Activated CD8-positive, alpha-beta T cell treated with anti-CD3 and anti-CD28 coated beads, Interleukin-2, amount 10 ng/mL, durations not matched to agents 7 days and 5 days (primary cell): ENCODE measurements at regions not wholly inside any gene's neighbourhood (a gene's known extent, or its start where the extent isn't known, plus 50 kb on each side); places are given as distances from the start of the nearest gene placed in this dataset.
"Not testable (repeated sequence)": the region's sequence is repeated elsewhere in the genome, so short reads cannot be mapped to it uniquely, and the experiment has no call there.

Experiments used
- ATAC-seq: fragments of 150-1000 bp; cut with Tn5 transposase; one replicate; pipeline ENCODE4 v1.10.0; 2021; ENCODE audit warnings: moderate library complexity
- CTCF ChIA-PET: fragments of 350-600 bp; sonication (Branson Sonifier 250); formaldehyde crosslinking; loops from one replicate; lab custom pipeline; 2021; ENCODE audit warnings: antibody characterized with exemption; lab: Charles Lee
- POLR2A ChIA-PET: fragments of 350-600 bp; sonication (Branson Sonifier 250); formaldehyde crosslinking; loops from one replicate; lab custom pipeline; 2021; ENCODE audit warnings: antibody characterized with exemption; lab: Charles Lee
- DNase-seq: peaks from one replicate; pipeline ENCODE4 v3.0.0-alpha.2; 2020
- H3K27ac Mint-ChIP-seq: one replicate; pipeline ENCODE4 v1.8.0; 2021; ENCODE audit warnings: mild to moderate bottlenecking, mixed read lengths
- H3K27me3 Mint-ChIP-seq: one replicate; pipeline ENCODE4 v1.8.0; 2021; ENCODE audit warnings: low read depth, mixed read lengths
- H3K36me3 Mint-ChIP-seq: one replicate; pipeline ENCODE4 v1.8.0; 2021; ENCODE audit warnings: low read depth, mixed read lengths
- H3K4me1 Mint-ChIP-seq: one replicate; pipeline ENCODE4 v1.8.0; 2021; ENCODE audit warnings: low read depth, mixed read lengths
- H3K4me3 Mint-ChIP-seq: one replicate; pipeline ENCODE4 v1.8.0; 2021; ENCODE audit warnings: mild to moderate bottlenecking, mixed read lengths
- H3K9me3 Mint-ChIP-seq: one replicate; pipeline ENCODE4 v1.8.0; 2022; ENCODE audit warnings: mixed read lengths; ENCODE audit not compliant: insufficient read depth

DNA sequence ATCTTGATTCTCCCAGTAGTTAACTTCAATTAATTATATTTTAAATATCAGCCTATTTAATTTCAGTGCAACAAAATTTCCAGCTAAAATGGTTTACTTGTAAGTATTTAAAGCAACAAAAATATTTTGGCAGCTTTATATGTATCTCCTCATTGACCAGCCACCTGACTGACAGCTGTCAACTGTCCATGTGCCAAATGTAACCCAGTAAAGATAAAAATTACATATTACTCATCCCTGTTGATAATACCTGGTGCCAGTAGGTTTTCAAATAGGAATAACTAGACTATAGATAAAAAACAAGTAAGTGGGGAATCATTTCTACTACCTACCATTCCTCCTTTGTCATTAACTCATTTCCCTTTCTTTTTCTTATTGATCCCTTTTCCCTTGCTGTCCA, 341.9 kb downstream of the TYW1 start:
- ATAC-seq, H3K4me3 Mint-ChIP-seq, H3K27ac Mint-ChIP-seq, DNase-seq, H3K9me3 Mint-ChIP-seq, H3K4me1 Mint-ChIP-seq, CTCF ChIA-PET, POLR2A ChIA-PET, H3K27me3 Mint-ChIP-seq: not testable (repeated sequence)
- peaks cover 12% of the 10 kb centered on the region for H3K36me3 Mint-ChIP-seq

DNA sequence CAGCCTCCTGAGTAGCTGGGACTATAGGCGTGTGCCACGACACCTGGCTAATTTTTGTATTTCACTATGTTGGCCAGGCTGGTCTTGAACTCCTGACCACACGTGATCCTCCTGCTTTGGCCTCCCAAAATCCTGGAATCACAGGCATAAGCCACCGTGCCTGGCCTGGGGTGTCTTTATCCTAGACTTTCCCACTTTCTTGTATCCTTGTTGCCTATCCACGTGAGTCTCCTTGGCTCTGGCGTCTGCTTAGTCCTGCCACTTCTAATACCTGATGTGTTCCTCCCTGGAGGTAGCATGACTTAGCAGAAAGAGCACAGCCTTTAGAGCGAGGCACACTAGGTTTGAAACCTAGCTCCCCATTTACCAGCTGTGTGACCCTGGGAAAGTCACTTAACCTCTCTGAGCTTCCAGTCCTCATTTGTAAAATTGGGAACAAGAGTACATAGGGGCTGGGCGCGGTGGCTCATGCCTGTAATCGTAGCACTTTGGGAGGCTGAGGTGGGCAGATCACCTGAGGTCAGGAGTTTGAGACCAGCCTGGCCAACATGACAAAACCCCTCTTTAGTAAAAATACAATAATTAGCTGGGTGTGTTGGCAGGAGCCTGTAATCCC, 344.6 kb downstream of the TYW1 start:
- H3K36me3 Mint-ChIP-seq = peaks cover 21% of the 10 kb centered on the region
- POLR2A ChIA-PET = no interaction called here
- H3K4me1 Mint-ChIP-seq = peaks cover 8% of the 10 kb centered on the region
- H3K9me3 Mint-ChIP-seq = peaks cover 4% of the 10 kb centered on the region
- DNase-seq (no peak), ATAC-seq (no peak)
- CTCF ChIA-PET = no interaction called here
- H3K27me3 Mint-ChIP-seq = no peaks in the 10 kb centered on the region
- no peak overlapping the region for H3K27ac Mint-ChIP-seq
- H3K4me3 Mint-ChIP-seq = no peak overlapping the region

DNA sequence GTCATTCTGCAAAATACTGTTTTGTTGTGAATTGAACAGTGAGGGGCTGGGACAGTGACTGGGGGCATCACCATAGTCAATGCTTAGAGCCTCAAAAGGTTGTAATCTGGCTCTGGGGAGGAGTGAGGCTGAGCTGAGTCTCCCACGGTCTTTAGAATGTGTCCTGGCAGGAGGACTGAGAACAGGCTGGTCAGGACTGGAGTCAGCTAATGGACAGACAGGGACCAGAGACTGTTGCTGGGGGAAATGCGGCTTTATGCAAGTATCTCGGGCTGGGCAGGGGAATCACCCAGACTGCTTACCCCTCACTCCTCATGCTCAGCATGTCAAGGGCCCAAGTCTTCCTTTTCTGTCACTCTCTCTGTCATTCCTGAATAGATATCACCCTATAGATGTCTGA, 346.5 kb downstream of the TYW1 start:
- peaks cover 4% of the 10 kb centered on the region for H3K9me3 Mint-ChIP-seq
- no peak for ATAC-seq
- H3K4me1 Mint-ChIP-seq = peaks cover 8% of the 10 kb centered on the region
- CTCF ChIA-PET = no interaction called here
- no peak overlapping the region for H3K27ac Mint-ChIP-seq
- H3K4me3 Mint-ChIP-seq = no peak overlapping the region
- no peaks in the 10 kb centered on the region for H3K27me3 Mint-ChIP-seq
- peaks cover 21% of the 10 kb centered on the region for H3K36me3 Mint-ChIP-seq
- POLR2A ChIA-PET = no interaction called here
- DNase-seq = no peak

DNA sequence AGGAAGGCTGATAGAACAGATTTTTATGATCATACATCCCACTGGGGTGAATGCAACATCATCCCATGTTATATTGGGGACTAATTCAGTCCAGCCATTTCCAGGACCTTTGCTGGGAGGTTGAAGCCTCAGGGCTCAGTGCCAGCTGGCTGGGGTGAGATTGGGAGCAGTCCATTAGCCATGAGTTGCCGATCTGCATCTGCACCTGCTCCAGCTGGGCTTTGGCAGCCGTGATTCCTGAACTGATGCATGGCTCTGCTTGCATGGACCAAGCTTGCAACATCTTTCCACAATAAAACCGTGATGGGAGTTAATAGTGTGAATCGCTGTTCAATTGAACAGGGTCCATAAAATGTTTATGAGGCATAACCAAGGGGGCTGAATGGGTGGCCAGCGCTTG, 346.9 kb downstream of the TYW1 start:
- no peaks in the 10 kb centered on the region for H3K27me3 Mint-ChIP-seq
- H3K4me3 Mint-ChIP-seq = no peak overlapping the region
- H3K36me3 Mint-ChIP-seq = peaks cover 21% of the 10 kb centered on the region
- ChIA-PET POLR2A (no interaction called here), CTCF (no interaction called here)
- ATAC-seq (no peak), DNase-seq (no peak)
- H3K9me3 Mint-ChIP-seq = peaks cover 4% of the 10 kb centered on the region
- H3K27ac Mint-ChIP-seq = no peak overlapping the region
- H3K4me1 Mint-ChIP-seq = peaks cover 8% of the 10 kb centered on the region

DNA sequence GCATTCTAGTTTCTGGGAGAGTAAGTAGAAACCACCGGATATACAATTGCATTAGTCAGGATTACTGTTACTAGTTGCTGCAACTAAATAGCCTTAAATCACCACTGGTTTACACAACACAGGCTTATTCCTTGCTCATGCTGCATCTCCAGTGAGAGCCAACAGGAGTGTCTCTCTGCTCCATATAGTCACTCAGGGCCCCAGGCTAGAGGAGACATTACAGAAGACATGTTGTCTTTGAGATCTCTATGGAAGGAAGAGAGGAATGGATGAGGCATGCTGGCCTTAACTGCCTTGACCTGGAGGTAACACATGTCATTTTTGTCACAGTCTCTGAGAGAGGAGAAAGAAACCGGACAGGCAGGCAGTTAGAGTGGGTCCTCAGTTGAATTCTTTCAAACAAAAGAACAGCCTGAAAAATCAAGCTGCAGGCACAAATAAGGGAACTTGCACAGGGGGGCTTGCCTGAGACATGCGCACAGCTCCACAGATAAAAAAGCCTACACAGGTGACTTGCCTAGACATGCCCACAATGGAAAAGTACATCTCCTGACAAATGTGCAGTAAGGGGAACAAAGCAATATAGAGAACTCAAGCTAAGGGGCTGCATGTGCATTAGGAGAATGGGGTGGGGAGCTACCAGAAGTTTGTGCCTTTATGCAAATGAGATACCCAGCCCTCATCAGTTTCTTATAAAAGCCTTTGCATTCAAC, 348.0 kb downstream of the TYW1 start:
- H3K4me3 Mint-ChIP-seq = no peak overlapping the region
- ATAC-seq (no peak), DNase-seq (no peak)
- H3K27me3 Mint-ChIP-seq = no peaks in the 10 kb centered on the region
- peaks cover 21% of the 10 kb centered on the region for H3K36me3 Mint-ChIP-seq
- H3K27ac Mint-ChIP-seq = no peak overlapping the region
- ChIA-PET POLR2A (no interaction called here), CTCF (no interaction called here)
- peaks cover 8% of the 10 kb centered on the region for H3K4me1 Mint-ChIP-seq
- H3K9me3 Mint-ChIP-seq = peaks cover 4% of the 10 kb centered on the region

DNA sequence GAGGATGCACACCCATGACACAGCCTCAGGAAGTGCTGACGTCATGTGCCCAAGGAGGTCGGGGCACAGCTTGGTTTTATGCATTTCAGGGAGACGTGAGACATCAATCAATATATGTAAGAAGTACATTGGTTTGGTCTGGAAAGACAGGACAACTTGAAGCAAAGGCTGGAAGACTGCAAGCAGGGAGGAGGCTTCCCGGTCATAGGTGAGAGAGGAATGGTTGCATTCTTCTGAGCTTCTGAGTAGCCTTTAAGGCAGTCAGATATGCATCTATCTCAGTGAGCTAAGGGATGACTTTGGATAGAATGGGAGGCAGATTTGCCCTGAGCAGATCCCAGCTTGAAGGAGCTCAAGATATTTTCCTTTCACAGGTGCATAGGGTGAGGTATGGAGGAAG, 349.5 kb downstream of the TYW1 start:
- peaks cover 4% of the 10 kb centered on the region for H3K9me3 Mint-ChIP-seq
- H3K27me3 Mint-ChIP-seq = no peaks in the 10 kb centered on the region
- peaks cover 17% of the 10 kb centered on the region for H3K36me3 Mint-ChIP-seq
- ATAC-seq (no peak), DNase-seq (no peak)
- H3K4me1 Mint-ChIP-seq = peaks cover 8% of the 10 kb centered on the region
- no peak overlapping the region for H3K4me3 Mint-ChIP-seq
- CTCF ChIA-PET = no interaction called here
- H3K27ac Mint-ChIP-seq = no peak overlapping the region
- POLR2A ChIA-PET = no interaction called here

DNA sequence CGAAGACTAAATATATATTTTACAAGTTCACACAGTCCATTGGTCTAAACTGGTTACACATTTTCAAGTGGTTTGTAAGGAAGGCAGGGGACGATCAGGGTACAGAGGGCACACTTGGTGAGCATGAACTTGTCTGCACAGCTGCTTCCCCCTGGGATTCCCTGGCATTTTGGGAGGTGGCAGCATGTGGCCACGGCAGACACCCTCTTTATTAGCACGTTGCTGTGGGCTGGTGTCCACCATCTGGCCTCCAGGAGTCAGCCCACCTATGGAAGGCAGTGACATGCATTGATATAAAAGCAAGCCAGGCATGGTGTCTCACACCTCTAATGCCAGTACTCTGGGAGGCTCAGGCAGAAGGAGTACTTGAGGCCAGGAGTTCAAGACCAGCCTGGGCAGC, 350.2 kb downstream of the TYW1 start:
- peaks cover 8% of the 10 kb centered on the region for H3K4me1 Mint-ChIP-seq
- H3K4me3 Mint-ChIP-seq = no peak overlapping the region
- peaks cover 4% of the 10 kb centered on the region for H3K9me3 Mint-ChIP-seq
- H3K27ac Mint-ChIP-seq = no peak overlapping the region
- no peaks in the 10 kb centered on the region for H3K27me3 Mint-ChIP-seq
- DNase-seq (no peak), ATAC-seq (no peak)
- POLR2A ChIA-PET = no interaction called here
- H3K36me3 Mint-ChIP-seq = peaks cover 14% of the 10 kb centered on the region
- CTCF ChIA-PET = no interaction called here

DNA sequence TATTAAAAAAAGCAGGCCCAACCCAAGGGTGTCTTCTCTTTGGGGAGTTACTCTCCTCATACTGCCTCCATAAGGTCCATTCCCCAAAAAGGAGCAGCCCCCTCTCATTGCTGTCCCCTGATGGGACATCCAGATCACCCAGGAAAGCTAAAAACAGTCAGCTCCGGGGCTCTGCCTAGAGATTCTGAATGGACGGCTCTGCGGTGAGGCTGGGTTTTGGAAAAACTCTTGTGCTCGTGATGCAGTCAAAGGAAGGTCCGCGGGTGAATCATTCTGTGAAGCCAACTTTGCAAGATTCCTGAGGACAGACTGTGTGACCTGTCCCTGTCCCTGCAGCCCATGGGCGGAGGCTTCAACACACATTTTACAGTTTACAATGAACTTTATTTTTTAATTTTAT, 351.5 kb downstream of the TYW1 start:
- Mint-ChIP-seq H3K9me3 (peaks cover 4% of the 10 kb centered on the region), H3K36me3 (peaks cover 10% of the 10 kb centered on the region), H3K27me3 (no peaks in the 10 kb centered on the region), H3K4me3 (no peak overlapping the region), H3K27ac (no peak overlapping the region), H3K4me1 (peaks cover 8% of the 10 kb centered on the region)
- ATAC-seq = no peak
- no peak for DNase-seq
- CTCF ChIA-PET = interaction anchor here (0.8 kb wide), 1 partner anchor 31 kb away, joined by 3 read pairs; no protein-coding TSS in a partner anchor
- POLR2A ChIA-PET = interaction anchor here (0.6 kb wide), 1 partner anchor 400 kb away, joined by 3 read pairs; no protein-coding TSS in a partner anchor

DNA sequence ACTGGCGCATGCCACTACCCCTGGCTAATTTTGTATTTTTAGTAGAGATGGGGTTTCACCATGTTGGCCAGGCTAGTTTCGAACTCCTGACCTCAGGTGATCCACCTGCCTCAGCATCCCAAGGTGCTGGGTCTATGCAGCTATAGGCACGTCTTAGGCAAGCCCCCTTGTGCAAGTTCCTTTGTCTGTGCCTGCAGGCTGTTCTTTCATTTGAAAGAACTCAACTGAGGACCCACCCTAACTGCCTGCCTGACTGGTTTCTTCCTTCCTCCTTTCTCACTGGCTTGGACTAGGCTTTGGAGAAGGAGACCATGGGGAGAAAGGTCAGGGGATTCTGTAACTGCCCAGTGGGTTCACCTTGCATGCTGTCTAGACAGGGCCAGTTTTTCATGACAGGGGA, 361.0 kb downstream of the TYW1 start:
- POLR2A ChIA-PET, H3K36me3 Mint-ChIP-seq, H3K4me1 Mint-ChIP-seq, H3K27ac Mint-ChIP-seq, DNase-seq, H3K27me3 Mint-ChIP-seq, H3K4me3 Mint-ChIP-seq, CTCF ChIA-PET, H3K9me3 Mint-ChIP-seq, ATAC-seq: not testable (repeated sequence)

DNA sequence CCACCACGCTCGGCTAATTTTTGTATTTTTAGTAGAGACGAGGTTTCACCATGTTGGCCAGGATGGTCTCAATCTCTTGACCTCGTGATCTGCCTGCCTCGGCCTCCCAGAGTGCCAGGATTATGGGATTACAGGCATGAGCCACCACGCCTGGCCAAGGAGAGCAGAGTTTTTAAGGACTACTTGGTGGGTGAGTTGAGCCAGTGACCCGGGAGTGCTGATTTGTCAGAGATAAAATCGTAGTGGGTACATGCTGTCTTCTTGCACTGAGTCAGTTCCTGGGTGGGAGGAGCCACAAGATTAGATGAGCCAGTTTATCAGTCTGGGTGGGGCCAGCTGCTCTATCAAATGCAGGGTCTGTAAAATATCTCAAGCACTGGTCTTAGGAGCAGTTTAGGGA, 361.7 kb downstream of the TYW1 start:
- CTCF ChIA-PET, H3K9me3 Mint-ChIP-seq, H3K4me1 Mint-ChIP-seq, H3K27me3 Mint-ChIP-seq, ATAC-seq, H3K27ac Mint-ChIP-seq, POLR2A ChIA-PET, H3K4me3 Mint-ChIP-seq, DNase-seq, H3K36me3 Mint-ChIP-seq: not testable (repeated sequence)

DNA sequence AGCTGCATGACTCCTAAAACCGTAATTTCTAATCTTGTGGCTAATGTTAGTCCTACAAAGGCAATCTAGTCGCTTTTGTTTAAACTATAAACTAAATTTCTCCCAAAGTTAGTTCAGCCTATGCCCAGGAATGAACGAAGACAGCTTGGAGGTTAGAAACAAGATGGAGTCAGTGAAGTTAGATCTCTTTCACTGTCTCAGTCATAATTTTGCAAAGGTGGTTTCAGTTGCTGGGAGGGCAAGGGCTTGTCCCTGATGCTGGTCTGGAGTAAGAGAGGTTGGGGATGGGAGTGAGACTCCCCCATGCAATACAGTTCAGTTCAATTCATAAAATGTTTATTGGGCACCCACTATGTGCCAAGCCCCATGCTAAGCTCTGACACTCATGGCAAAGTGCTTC, 362.1 kb downstream of the TYW1 start:
- H3K27ac Mint-ChIP-seq, POLR2A ChIA-PET, DNase-seq, H3K9me3 Mint-ChIP-seq, H3K27me3 Mint-ChIP-seq, H3K4me3 Mint-ChIP-seq, H3K36me3 Mint-ChIP-seq, CTCF ChIA-PET, ATAC-seq, H3K4me1 Mint-ChIP-seq: not testable (repeated sequence)

DNA sequence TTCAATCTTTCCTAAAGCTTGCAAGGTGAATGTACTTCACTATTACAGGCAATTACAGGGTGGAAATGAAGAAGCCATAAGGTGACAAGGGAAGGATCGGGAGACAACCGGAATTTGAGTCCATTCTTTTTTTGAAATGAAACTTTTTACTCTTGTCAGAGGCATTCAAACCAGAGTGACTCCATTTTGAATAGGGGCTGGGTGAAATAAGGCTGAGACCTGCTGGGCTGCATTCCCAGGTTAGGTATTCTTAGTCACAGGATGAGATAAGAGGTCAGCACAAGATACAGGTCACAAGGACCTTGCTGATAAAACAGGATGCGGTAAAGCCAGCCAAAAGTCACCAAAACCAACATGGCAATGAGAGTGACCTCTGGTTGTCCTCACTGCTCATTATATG, 363.3 kb downstream of the TYW1 start:
- CTCF ChIA-PET = interaction anchor here (1.2 kb wide), 1 partner anchor 11 kb away, joined by 4 read pairs; no protein-coding TSS in a partner anchor
- Mint-ChIP-seq H3K36me3 (no peaks in the 10 kb centered on the region), H3K27me3 (no peaks in the 10 kb centered on the region), H3K4me1 (no peaks in the 10 kb centered on the region), H3K27ac (no peak overlapping the region), H3K4me3 (no peak overlapping the region), H3K9me3 (peaks cover 9% of the 10 kb centered on the region)
- DNase-seq = no peak
- no peak for ATAC-seq
- POLR2A ChIA-PET = no interaction called here
